H1 (cell line): ENCODE measurements at regions not wholly inside any gene's neighbourhood (a gene's known extent, or its start where the extent isn't known, plus 50 kb on each side); places are given as distances from the start of the nearest gene placed in this dataset.

Source experiments
- CTCF ChIA-PET: fragments of 300-600 bp; sonication (Branson Sonifier 250); formaldehyde crosslinking; loops from one replicate; lab custom pipeline; 2021; ENCODE audit not compliant: partially characterized antibody; lab: Charles Lee
- POLR2A ChIA-PET: fragments of 300-600 bp; sonication (Branson Sonifier 250); formaldehyde crosslinking; loops from one replicate; lab custom pipeline; 2021; ENCODE audit warnings: inconsistent platforms; ENCODE audit not compliant: partially characterized antibody; lab: Charles Lee
- DNase-seq, 2 experiments: peaks; one replicate each; pipeline versions ENCODE4 v3.0.0 to v3.0.0-alpha.2; 2010 to 2022; ENCODE audit warnings: low spot score in 2 of 2, low read depth in 1 of 2, mixed read lengths in 1 of 2
- FAIRE-seq: peaks from 2 replicates; lab custom pipeline; 2011; peaks lifted over from hg19 to GRCh38; lab: Jason Lieb, UNC
- H2AFZ ChIP-seq: 2 replicates; pipeline ENCODE4 v1.8.1; 2012; ENCODE audit warnings: low read length, inconsistent platforms
- H2AK5ac ChIP-seq: 2 replicates; pipeline ENCODE4 v1.6.1; 2013; ENCODE audit warnings: low read depth, low read length
- H2BK120ac ChIP-seq: replicated peaks from 2 replicates; pipeline ENCODE3; 2013; ENCODE audit warnings: low read depth, low read length, inconsistent platforms
- H2BK12ac ChIP-seq: 2 replicates; pipeline ENCODE4 v1.6.1; 2013; ENCODE audit warnings: low read depth, low read length
- H2BK15ac ChIP-seq: 2 replicates; pipeline ENCODE4 v1.6.1; 2013; ENCODE audit warnings: low read length
- H2BK20ac ChIP-seq: 2 replicates; pipeline ENCODE4 v1.6.1; 2013; ENCODE audit warnings: low read length
- H2BK5ac ChIP-seq: 2 replicates; pipeline ENCODE4 v1.6.1; 2013; ENCODE audit warnings: low read depth, low read length
- H3K14ac ChIP-seq: 2 replicates; pipeline ENCODE4 v1.6.1; 2013; ENCODE audit warnings: inconsistent platforms; ENCODE audit not compliant: insufficient read length
- H3K18ac ChIP-seq: 2 replicates; pipeline ENCODE4 v1.6.1; 2013; ENCODE audit warnings: low read length; ENCODE audit errors: extremely low read depth
- H3K23ac ChIP-seq: 2 replicates; pipeline ENCODE4 v1.6.1; 2013; ENCODE audit warnings: inconsistent platforms; ENCODE audit not compliant: insufficient read length
- H3K23me2 ChIP-seq: 2 replicates; pipeline ENCODE4 v1.6.1; 2013; ENCODE audit warnings: low read depth, low read length
- H3K27ac ChIP-seq: 2 replicates; pipeline ENCODE4 v1.6.1; 2011; ENCODE audit warnings: low read depth, low read length, inconsistent platforms
- H3K27me3 ChIP-seq, 4 experiments: replicated peaks in 1 of 4; 1 replicate in 1 of 4; 2 replicates in 3 of 4; pipeline versions ENCODE4 v1.6.1 to v1.8.1; 2011 to 2013; ENCODE audit warnings: low read length in 3 of 4, mild to moderate bottlenecking in 3 of 4, inconsistent platforms in 2 of 4, mixed read lengths in 2 of 4, moderate library complexity in 1 of 4; ENCODE audit not compliant: control insufficient read depth in 3 of 4, insufficient read depth in 3 of 4; ENCODE audit errors: extremely low read depth in 1 of 4
- H3K36me3 ChIP-seq, 4 experiments: 2 replicates each; pipeline versions ENCODE4 v1.6.1 to v1.8.1; 2011 to 2013; ENCODE audit warnings: mild to moderate bottlenecking in 4 of 4, low read length in 3 of 4, moderate library complexity in 2 of 4, control low read depth in 1 of 4, inconsistent platforms in 1 of 4; ENCODE audit not compliant: insufficient read depth in 4 of 4, control insufficient read depth in 2 of 4
- H3K4ac ChIP-seq: replicated peaks from 2 replicates; pipeline ENCODE3; 2013; ENCODE audit warnings: low read length, low read depth, mixed read lengths, inconsistent platforms; ENCODE audit not compliant: insufficient read length
- H3K4me1 ChIP-seq, 4 experiments: replicated peaks in 1 of 4; 1 replicate in 1 of 4; 2 replicates in 3 of 4; pipeline versions ENCODE4 v1.6.1 to v1.8.1; 2011 to 2013; ENCODE audit warnings: low read length in 3 of 4, inconsistent platforms in 2 of 4, mixed read lengths in 1 of 4; ENCODE audit not compliant: insufficient read depth in 4 of 4, control insufficient read depth in 3 of 4
- H3K4me2 ChIP-seq, 2 experiments: 2 replicates each; pipeline versions ENCODE4 v1.6.1 to v1.8.1; 2011 to 2013; ENCODE audit warnings: low read depth in 2 of 2, low read length in 2 of 2, control low read depth in 1 of 2, inconsistent platforms in 1 of 2, mild to moderate bottlenecking in 1 of 2; ENCODE audit not compliant: insufficient read depth in 1 of 2
- H3K4me3 ChIP-seq, 4 experiments: fragments of 200-600, 300-600 bp in 1 of 4; sonication (generic), shearing (Covaris generic), sonication (Bioruptor Twin) in 1 of 4; 2 replicates each; pipeline versions ENCODE4 v1.5.1 to v1.8.1; 2011 to 2016; ENCODE audit warnings: low read length in 4 of 4, low read depth in 3 of 4, control low read depth in 2 of 4, inconsistent platforms in 2 of 4, mild to moderate bottlenecking in 2 of 4, mixed read lengths in 1 of 4, moderate library complexity in 1 of 4; ENCODE audit not compliant: insufficient read depth in 2 of 4; ENCODE audit errors: extremely low read depth in 1 of 4
- H3K56ac ChIP-seq: replicated peaks from 2 replicates; pipeline ENCODE3; 2013; ENCODE audit warnings: low read depth, mild to moderate bottlenecking, mixed read lengths, low read length, inconsistent platforms; ENCODE audit not compliant: insufficient read length
- H3K79me1 ChIP-seq: 2 replicates; pipeline ENCODE4 v1.6.1; 2013; ENCODE audit warnings: low read depth, low read length, control low read depth
- H3K79me2 ChIP-seq, 2 experiments: 2 replicates each; pipeline versions ENCODE4 v1.6.1 to v1.8.1; 2012 to 2013; ENCODE audit warnings: low read length in 2 of 2, mild to moderate bottlenecking in 2 of 2, inconsistent platforms in 1 of 2; ENCODE audit not compliant: insufficient read depth in 2 of 2, control insufficient read depth in 1 of 2
- H3K9ac ChIP-seq, 4 experiments: replicated peaks in 1 of 4; 1 replicate in 1 of 4; 2 replicates in 3 of 4; pipeline versions ENCODE4 v1.6.1 to v1.8.1; 2011 to 2013; ENCODE audit warnings: low read depth in 3 of 4, low read length in 3 of 4, control low read depth in 2 of 4, mild to moderate bottlenecking in 2 of 4, moderate library complexity in 2 of 4, inconsistent platforms in 1 of 4; ENCODE audit errors: extremely low read depth in 1 of 4
- H3K9me3 ChIP-seq, 2 experiments: 2 replicates each; pipeline versions ENCODE4 v1.6.1 to v1.8.1; 2012 to 2013; ENCODE audit warnings: mild to moderate bottlenecking in 2 of 2, moderate library complexity in 2 of 2, control low read depth in 1 of 2, inconsistent platforms in 1 of 2, low read depth in 1 of 2, low read length in 1 of 2, mixed read lengths in 1 of 2; ENCODE audit not compliant: insufficient read depth in 2 of 2
- H4K20me1 ChIP-seq, 2 experiments: replicated peaks in 1 of 2; 2 replicates each; pipeline versions ENCODE3 to v1.8.1; 2011 to 2013; ENCODE audit warnings: inconsistent platforms in 2 of 2, low read length in 2 of 2, mild to moderate bottlenecking in 1 of 2; ENCODE audit not compliant: insufficient read depth in 2 of 2, control insufficient read depth in 1 of 2
- H4K5ac ChIP-seq: 2 replicates; pipeline ENCODE4 v1.6.1; 2013; ENCODE audit warnings: low read length, low read depth, mixed read lengths, inconsistent platforms; ENCODE audit not compliant: insufficient read length
- H4K8ac ChIP-seq: 2 replicates; pipeline ENCODE4 v1.8.0; 2013; ENCODE audit warnings: mild to moderate bottlenecking, moderate library complexity, low read length, inconsistent platforms; ENCODE audit not compliant: insufficient read depth; ENCODE audit errors: extremely low read depth
- H4K91ac ChIP-seq: replicated peaks from 2 replicates; pipeline ENCODE3; 2013; ENCODE audit warnings: low read length, mixed read lengths, inconsistent platforms; ENCODE audit not compliant: insufficient read length
- SIRT6 ChIP-seq: IDR thresholded peaks from one replicate; pipeline ENCODE4 v1.7.1; 2012; ENCODE audit warnings: low read length, inconsistent platforms
- ZNF274 ChIP-seq: IDR thresholded peaks from 2 replicates; pipeline ENCODE4 v1.7.0; 2012; ENCODE audit warnings: low read length, borderline replicate concordance; ENCODE audit errors: extremely low read depth
- WGBS, 2 experiments: shearing (Covaris generic) in 1 of 2; methylation state at CpG; one replicate each; pipeline versions ENCODE4 v1.1.6 to v1.1.7; 2013 to 2015; ENCODE audit warnings: low lambda C conversion rate in 2 of 2, mixed read lengths in 2 of 2, inconsistent platforms in 1 of 2, low coverage in 1 of 2, missing lambda C conversion rate in 1 of 2; ENCODE audit not compliant: insufficient replicate concordance in 2 of 2, insufficient coverage in 1 of 2, insufficient read length in 1 of 2; ENCODE audit errors: extremely low coverage in 1 of 2, missing lambda C conversion rate in 1 of 2; 5-methylcytosine and 5-hydroxymethylcytosine counted together

- no peak overlapping the region for H3K18ac ChIP-seq
- FAIRE-seq = no peak
- H3K14ac ChIP-seq = no peak overlapping the region
- no peaks in the 10 kb centered on the region for H3K27me3 ChIP-seq
- H3K9ac ChIP-seq = no peak overlapping the region
- CTCF ChIA-PET = interaction anchor here (0.7 to 1.3 kb wide), 2 partner anchors 13 to 46 kb away, joined by 3 read pairs; no protein-coding TSS in a partner anchor
- no peak overlapping the region for H3K4me3 ChIP-seq
- 88% methylated on average over 4 of the region's 4 CpGs; no CpG with 5 or more reads in 1 of the 2 experiments for whole genome bisulfite sequencing, 2 experiments
- no peak overlapping the region for H4K91ac ChIP-seq
- no peak overlapping the region for H3K23ac ChIP-seq
- no peak overlapping the region for H3K4me2 ChIP-seq
- no peaks in the 10 kb centered on the region for H3K36me3 ChIP-seq
- POLR2A ChIA-PET = no interaction called here
- H3K23me2 ChIP-seq = peaks cover 2% of the 10 kb centered on the region; the same call in 1 of the 2 replicates
- H2BK5ac ChIP-seq = no peak overlapping the region
- H3K79me1 ChIP-seq = no peaks in the 10 kb centered on the region
- no peaks in the 10 kb centered on the region for H4K20me1 ChIP-seq
- no peak overlapping the region for H2BK12ac ChIP-seq
- no peak overlapping the region for H2AK5ac ChIP-seq
- TF ChIP-seq SIRT6 = no peak
- no peak for TF ChIP-seq ZNF274
- TF ChIP-seq, all 59 proteins: peak for 0
- no peaks in the 10 kb centered on the region for H3K9me3 ChIP-seq
- H3K27ac ChIP-seq = no peak overlapping the region
- no peak overlapping the region for H2AFZ ChIP-seq
- H4K8ac ChIP-seq = no peak overlapping the region
- no peak overlapping the region for H2BK20ac ChIP-seq
- H2BK120ac ChIP-seq = no peak overlapping the region
- H3K79me2 ChIP-seq = no peaks in the 10 kb centered on the region
- DNase-seq = no peak
- H3K56ac ChIP-seq = no peak overlapping the region
- H3K4me1 ChIP-seq = no peaks in the 10 kb centered on the region
- no peak overlapping the region for H3K4ac ChIP-seq
- H4K5ac ChIP-seq = no peak overlapping the region
- no peak overlapping the region for H2BK15ac ChIP-seq
Measured at GRCh38 chr2:226601881-226602662, 197.5 kb downstream of the IRS1 start.
